ENCODE measurements at regions not wholly inside any gene's neighbourhood (a gene's known extent, or its start where the extent isn't known, plus 50 kb on each side); places are given as distances from the start of the nearest gene placed in this dataset.
"Not testable (repeated sequence)": the region's sequence is repeated elsewhere in the genome, so short reads cannot be mapped to it uniquely, and the experiment has no call there.

DNA sequence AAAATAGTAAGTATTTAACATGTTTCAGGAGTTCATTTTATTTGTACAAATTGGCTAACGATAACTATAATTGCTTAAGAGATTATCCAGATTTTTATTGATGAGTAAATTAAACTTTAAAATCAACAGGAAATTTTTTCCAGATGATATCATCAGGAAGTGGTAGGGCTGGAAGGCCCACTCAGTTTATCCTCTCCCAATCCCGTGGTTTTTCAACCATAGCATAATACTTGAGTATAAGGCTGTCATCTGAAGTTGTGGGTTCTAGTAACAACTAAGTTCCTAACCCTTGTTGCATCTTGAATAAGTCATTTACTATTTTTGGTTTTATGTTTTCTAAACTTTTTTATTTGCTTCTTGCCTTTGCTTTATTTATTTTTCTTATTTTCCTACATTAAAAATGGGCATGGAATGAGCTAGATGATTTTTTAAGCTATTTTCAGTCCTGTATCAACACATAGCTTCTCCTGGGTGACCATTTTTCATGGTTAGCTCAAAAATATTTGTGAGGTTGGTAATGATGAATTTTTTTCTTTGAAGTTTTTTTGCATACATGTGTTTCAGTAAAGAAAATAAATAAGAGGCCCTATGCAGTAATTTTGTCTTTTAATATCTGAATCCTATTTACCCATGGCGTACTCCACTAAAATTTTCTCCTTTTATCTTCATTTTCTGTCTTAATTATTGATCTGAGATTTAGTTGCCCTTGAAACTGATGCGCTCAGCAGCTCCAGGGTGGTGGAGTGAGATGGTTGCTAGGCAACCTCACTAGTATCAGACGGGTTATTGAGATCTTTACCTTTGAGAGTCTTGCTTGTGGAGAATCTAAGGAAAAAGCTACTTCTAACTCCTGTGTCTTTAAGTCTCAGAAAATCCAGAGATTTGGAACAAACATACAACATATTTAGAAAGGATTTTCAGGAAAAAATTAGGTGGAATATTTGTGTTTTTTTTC is 452.0 kb upstream of the CCDC179 start:
- DNase-seq (ENCODE audit: low read depth) = peak; percentile 48
- no peak for TF ChIP-seq CTCF (IDR thresholded peaks at IDR 0.05; ENCODE audit: insufficient read depth, low read depth, low read length, missing control alignments)
- no peak overlapping the region for H3K4me3 ChIP-seq (ENCODE audit: low read length)

DNA sequence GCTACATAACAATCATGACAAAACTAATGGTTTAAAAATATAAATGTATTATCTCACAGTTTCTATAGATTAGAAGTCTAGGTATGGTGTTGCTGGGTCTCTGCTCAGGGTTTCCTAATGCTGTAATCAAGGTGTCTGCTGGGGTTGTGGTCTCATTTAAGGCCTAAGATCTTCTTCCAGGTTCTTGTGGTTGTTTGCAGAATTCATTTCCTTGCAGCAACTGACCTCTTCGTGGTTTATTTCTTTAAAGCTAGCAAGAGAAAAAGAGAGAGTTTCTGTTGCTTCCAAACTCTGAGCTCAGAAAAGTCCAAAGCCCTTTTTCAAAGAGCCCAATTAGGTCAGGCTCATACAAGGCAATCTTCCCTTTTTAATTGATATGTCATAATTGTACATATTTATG is 452.7 kb upstream of the CCDC179 start:
- DNase-seq (ENCODE audit: low read depth) = no peak
- TF ChIP-seq CTCF (IDR thresholded peaks at IDR 0.05; ENCODE audit: insufficient read depth, low read depth, low read length, missing control alignments) = no peak
- no peak overlapping the region for H3K4me3 ChIP-seq (ENCODE audit: low read length)

DNA sequence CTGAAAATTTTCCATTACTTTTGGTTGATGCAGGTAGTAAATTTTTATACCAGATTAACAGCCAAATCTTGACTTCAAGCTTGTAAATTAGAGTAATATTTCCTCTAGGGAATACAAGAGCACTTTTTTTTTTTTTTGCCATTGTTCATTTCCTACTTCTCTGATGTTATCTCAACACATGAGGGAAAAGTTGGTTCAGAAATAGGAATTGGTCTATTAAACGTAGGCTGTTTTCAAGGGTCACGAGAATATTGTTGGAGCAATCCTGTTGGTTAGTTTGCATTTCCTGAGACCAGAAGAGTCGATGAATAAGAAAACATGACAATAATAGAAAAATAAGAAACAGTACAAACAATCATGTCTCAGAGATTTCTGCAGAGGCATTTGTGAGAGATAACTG is 453.9 kb upstream of the CCDC179 start:
- TF ChIP-seq CTCF (IDR thresholded peaks at IDR 0.05; ENCODE audit: insufficient read depth, low read depth, low read length, missing control alignments) = no peak
- DNase-seq (ENCODE audit: low read depth) = no peak
- H3K4me3 ChIP-seq (ENCODE audit: low read length) = no peak overlapping the region

GRCh38 chr11:23315286-23315685 is 455.0 kb upstream of the CCDC179 start:
- H3K4me3 ChIP-seq (ENCODE audit: low read length) = no peak overlapping the region
- TF ChIP-seq CTCF (IDR thresholded peaks at IDR 0.05; ENCODE audit: insufficient read depth, low read depth, low read length, missing control alignments) = no peak
- DNase-seq (ENCODE audit: low read depth) = no peak

DNA sequence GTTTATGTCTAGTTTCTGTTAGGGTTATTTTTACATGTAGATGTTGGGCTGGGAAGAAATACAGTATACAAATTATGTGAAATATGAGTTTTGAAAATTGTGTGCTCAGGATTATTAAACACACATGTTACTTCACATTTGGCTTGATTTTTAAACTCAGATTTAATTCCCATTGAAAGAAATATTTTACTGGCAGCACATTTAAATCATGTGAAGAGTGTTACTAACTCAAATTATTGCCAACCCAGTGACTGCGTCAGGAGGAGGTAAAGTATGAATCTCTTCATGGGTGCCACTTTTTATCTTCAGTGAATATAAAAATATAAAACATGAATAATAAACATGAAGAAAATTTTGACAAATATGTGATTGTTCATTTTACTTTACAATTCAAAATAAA is 457.5 kb upstream of the CCDC179 start:
- no peak for TF ChIP-seq CTCF (IDR thresholded peaks at IDR 0.05; ENCODE audit: insufficient read depth, low read depth, low read length, missing control alignments)
- H3K4me3 ChIP-seq (ENCODE audit: low read length) = no peak overlapping the region
- DNase-seq (ENCODE audit: low read depth) = no peak

GRCh38 chr11:23318670-23319069 is 458.4 kb upstream of the CCDC179 start:
- no peak overlapping the region for H3K4me3 ChIP-seq (ENCODE audit: low read length)
- no peak for TF ChIP-seq CTCF (IDR thresholded peaks at IDR 0.05; ENCODE audit: insufficient read depth, low read depth, low read length, missing control alignments)
- DNase-seq (ENCODE audit: low read depth) = peak; percentile 88

GRCh38 chr11:23320131-23320530 is 459.9 kb upstream of the CCDC179 start:
- no peak for DNase-seq (ENCODE audit: low read depth)
- no peak for TF ChIP-seq CTCF (IDR thresholded peaks at IDR 0.05; ENCODE audit: insufficient read depth, low read depth, low read length, missing control alignments)
- H3K4me3 ChIP-seq (ENCODE audit: low read length) = no peak overlapping the region

DNA sequence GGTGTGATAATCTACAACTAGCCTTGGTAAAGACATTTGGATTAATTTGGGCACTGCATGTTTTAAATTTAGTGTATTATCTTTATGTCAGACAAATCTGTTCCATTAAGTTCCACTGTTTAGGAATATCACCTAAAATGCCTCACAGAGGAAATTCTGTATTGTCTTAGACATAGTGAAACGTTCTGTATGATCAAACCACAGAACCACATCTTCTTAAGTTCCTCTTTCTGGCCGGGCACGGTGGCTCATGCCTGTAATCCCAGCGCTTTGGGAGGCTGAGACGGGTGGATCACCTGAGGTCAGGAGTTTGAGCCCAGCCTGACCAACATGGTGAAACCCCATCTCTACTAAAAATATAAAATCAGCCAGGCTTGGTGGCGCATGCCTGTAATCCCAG is 475.3 kb upstream of the CCDC179 start:
- DNase-seq (ENCODE audit: low read depth); H3K4me3 ChIP-seq (ENCODE audit: low read length): not testable (repeated sequence)
